ENCODE measurements at regions not wholly inside any gene's neighbourhood (a gene's known extent, or its start where the extent isn't known, plus 50 kb on each side); places are given as distances from the start of the nearest gene placed in this dataset.

GRCh38 chr22:44582016-44582415 is 84.0 kb upstream of the RTL6 start:
- in situ Hi-C loops (cut with HindIII; ENCODE audit: low pct_unique_long_range_greater_than_20kb, low sequenced_read_pairs), result no loop called here
- no peak for DNase-seq (ENCODE audit: low read depth in 1 of 2, low spot score in 1 of 2)
- TF ChIP-seq JUND (IDR thresholded peaks at IDR 0.05; ENCODE audit: low read depth), result no peak

GRCh38 chr22:44581096-44581435 is 83.0 kb upstream of the RTL6 start:
- DNase-seq (ENCODE audit: low read depth in 1 of 2, low spot score in 1 of 2), result no peak
- TF ChIP-seq JUND (IDR thresholded peaks at IDR 0.05; ENCODE audit: low read depth), result no peak
- in situ Hi-C loops (cut with HindIII; ENCODE audit: low pct_unique_long_range_greater_than_20kb, low sequenced_read_pairs), result no loop called here

DNA sequence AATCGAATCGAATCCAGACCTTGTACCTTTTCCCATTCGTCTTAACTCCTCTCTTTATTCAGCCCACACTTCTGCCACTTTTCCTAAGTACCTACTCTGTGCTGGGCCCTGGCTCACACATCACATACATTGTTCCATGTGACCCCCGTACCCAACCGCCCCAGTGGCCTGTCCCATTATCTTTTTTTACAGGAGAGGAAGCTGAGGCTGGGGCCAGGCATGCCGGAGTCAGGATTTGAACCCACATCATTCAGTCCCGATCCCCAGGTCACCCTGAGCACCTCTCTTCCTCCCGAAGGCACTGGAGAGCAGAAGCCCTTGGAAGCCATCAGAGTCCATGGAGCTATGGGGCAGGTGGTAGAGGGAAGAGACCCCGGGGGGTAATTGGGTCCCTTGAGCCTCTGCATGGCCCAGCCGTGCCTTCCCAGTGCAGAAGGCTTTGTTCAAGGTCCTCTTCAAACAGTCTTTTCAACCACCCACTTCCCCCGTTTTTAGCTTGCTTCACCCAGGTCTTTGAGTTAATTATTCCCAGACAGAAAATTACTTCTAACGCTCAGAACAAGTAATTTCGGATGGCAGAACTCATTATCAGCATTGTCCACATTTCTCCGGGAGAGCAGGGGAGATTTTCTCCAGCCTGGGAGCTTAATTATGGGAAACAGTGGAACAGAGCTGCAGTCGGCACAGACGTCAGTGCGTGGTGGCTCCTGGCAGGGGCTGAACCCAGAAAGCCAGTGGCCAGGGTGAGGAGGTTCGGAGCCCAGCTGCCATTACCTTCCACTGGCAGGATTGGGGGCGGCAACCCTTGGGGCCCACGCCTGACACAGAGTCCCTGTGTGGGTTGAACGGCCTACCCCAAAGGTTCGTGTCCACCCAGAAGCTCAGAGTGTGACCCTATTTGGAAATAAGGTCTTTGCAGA is 82.4 kb upstream of the RTL6 start:
- no peak for TF ChIP-seq JUND (IDR thresholded peaks at IDR 0.05; ENCODE audit: low read depth)
- no peak for DNase-seq (ENCODE audit: low read depth in 1 of 2, low spot score in 1 of 2)
- in situ Hi-C loops (cut with HindIII; ENCODE audit: low pct_unique_long_range_greater_than_20kb, low sequenced_read_pairs), result no loop called here

DNA sequence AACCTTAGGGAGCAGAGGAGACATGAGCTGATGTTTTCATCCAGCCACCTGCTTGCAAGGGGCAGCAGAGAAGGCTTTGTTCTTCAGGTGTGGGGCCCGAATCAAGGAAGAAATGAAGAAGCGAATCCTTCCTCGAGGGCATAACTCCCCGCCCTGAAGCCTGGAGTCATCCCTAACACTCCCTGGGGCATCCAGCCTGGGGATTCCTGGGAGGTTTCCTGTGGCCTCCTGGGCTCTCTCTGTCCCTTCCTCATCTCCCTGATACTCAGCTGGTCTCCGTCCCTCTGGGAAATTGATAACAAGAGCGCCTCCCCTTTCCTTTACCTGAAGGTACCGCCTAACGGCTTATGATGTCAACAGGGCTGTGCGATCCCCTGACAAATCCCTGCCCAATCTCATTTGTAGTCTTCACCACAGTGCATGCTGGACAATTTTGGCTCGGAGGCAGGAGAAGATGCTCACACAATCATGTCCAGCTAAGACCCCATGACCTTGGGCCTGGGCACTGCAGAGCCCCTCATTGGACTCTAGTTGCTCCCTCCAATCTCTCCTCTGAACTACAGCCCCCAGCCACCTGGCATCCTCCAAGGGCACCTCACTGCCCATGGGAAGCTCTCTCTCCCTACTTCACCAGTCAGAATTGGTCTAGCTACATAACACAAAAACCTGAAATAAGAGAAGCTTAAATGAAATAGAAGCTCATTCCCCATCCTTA is 80.6 kb upstream of the RTL6 start:
- DNase-seq (ENCODE audit: low read depth in 1 of 2, low spot score in 1 of 2), result no peak
- in situ Hi-C loops (cut with HindIII; ENCODE audit: low pct_unique_long_range_greater_than_20kb, low sequenced_read_pairs), result no loop called here
- TF ChIP-seq JUND (IDR thresholded peaks at IDR 0.05; ENCODE audit: low read depth), result no peak

GRCh38 chr22:44578110-44578457 is 80.1 kb upstream of the RTL6 start:
- in situ Hi-C loops (cut with HindIII; ENCODE audit: low pct_unique_long_range_greater_than_20kb, low sequenced_read_pairs), result no loop called here
- no peak for DNase-seq (ENCODE audit: low read depth in 1 of 2, low spot score in 1 of 2)

GRCh38 chr22:44577391-44578109 is 79.5 kb upstream of the RTL6 start:
- in situ Hi-C loops (cut with HindIII; ENCODE audit: low pct_unique_long_range_greater_than_20kb, low sequenced_read_pairs), result no loop called here
- no peak for TF ChIP-seq JUND (IDR thresholded peaks at IDR 0.05; ENCODE audit: low read depth)
- no peak for DNase-seq (ENCODE audit: low read depth in 1 of 2, low spot score in 1 of 2)

More at GRCh38 chr22:44578110-44578457, 80.1 kb upstream of the RTL6 start:
- no peak for TF ChIP-seq JUND (IDR thresholded peaks at IDR 0.05; ENCODE audit: low read depth)

DNA sequence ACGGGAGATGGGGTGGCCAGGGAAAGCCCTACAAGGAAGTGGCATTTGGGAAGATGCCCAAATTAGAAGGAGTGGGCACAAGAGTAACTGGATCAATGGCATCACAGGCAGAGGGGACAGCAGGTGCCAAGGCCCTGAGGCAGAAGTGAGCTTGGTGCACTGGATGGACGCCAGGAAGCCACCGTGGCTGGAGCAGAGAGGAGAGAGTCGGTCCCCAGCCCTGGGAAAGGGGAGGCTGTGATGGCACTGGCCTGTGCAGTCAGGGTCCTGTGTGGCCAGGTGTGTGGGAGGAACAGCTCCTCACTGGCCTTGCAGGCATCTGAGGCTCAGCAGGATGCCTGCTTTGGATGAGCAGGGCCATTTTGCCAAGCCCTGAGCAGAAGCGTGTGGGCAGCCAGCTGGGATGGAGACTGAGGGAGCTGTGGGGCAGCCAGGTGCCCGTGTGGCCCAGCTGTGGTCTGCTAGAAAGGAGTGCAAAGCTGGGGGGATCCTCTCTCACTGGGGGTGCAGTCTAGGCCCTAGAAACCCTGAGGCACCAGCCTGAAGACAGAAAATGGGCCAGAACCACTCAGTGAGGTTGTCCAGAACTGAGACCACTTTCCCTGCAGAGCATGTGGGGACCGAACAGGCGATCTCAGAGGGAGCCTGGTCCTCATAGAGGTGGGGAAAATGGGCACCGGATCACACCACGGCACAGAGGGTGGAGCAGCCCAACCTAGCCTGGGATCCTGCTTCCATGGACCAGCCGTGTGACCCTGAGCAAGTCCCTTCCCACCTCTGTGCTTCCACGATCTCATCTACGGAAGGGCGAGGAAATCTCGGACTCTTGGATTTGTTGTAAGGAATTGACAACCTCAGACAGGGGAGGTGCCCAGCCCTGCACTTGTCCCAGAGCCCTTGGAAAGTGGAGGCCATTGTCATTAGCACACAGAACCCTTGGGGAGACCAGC is 78.6 kb upstream of the RTL6 start:
- in situ Hi-C loops (cut with HindIII; ENCODE audit: low pct_unique_long_range_greater_than_20kb, low sequenced_read_pairs), result no loop called here

GRCh38 chr22:44575381-44576268 is 77.6 kb upstream of the RTL6 start:
- in situ Hi-C loops (cut with HindIII; ENCODE audit: low pct_unique_long_range_greater_than_20kb, low sequenced_read_pairs), result no loop called here
- TF ChIP-seq JUND (IDR thresholded peaks at IDR 0.05; ENCODE audit: low read depth), result no peak
- DNase-seq (ENCODE audit: low read depth in 1 of 2, low spot score in 1 of 2), result no peak

More for the DNA sequence above, 78.6 kb upstream of the RTL6 start:
- no peak for DNase-seq (ENCODE audit: low read depth in 1 of 2, low spot score in 1 of 2)
- no peak for TF ChIP-seq JUND (IDR thresholded peaks at IDR 0.05; ENCODE audit: low read depth)

GRCh38 chr22:44574640-44575380 is 76.8 kb upstream of the RTL6 start:
- TF ChIP-seq JUND (IDR thresholded peaks at IDR 0.05; ENCODE audit: low read depth), result no peak
- DNase-seq (ENCODE audit: low read depth in 1 of 2, low spot score in 1 of 2), result no peak
- in situ Hi-C loops (cut with HindIII; ENCODE audit: low pct_unique_long_range_greater_than_20kb, low sequenced_read_pairs), result no loop called here

GRCh38 chr22:44574057-44574639 is 76.1 kb upstream of the RTL6 start:
- DNase-seq (ENCODE audit: low read depth in 1 of 2, low spot score in 1 of 2), result no peak
- in situ Hi-C loops (cut with HindIII; ENCODE audit: low pct_unique_long_range_greater_than_20kb, low sequenced_read_pairs), result no loop called here
- TF ChIP-seq JUND (IDR thresholded peaks at IDR 0.05; ENCODE audit: low read depth), result no peak
